NCI-H82 treated with DMSO at 0.1 percent for 48 hours (cell line): ENCODE measurements at regions not wholly inside any gene's neighbourhood (a gene's known extent, or its start where the extent isn't known, plus 50 kb on each side); places are given as distances from the start of the nearest gene placed in this dataset.
"Not testable (repeated sequence)": the region's sequence is repeated elsewhere in the genome, so short reads cannot be mapped to it uniquely, and the experiment has no call there.

Experiments
- DNase-seq: peaks from one replicate; lab custom pipeline; 2025; ENCODE audit not compliant: unreplicated experiment; lab: John Stamatoyannopoulos, UW

- no peak for DNase-seq
Observed at GRCh38 chr2:53129851-53130250, 637.8 kb upstream of the CHAC2 start.

- DNase-seq, result no peak
Observed at GRCh38 chr2:53127061-53127650, 640.4 kb upstream of the CHAC2 start.

- DNase-seq, result no peak
Observed at GRCh38 chr2:53114991-53115390, 652.6 kb upstream of the CHAC2 start.

GRCh38 chr2:53114582-53114981, 653.0 kb upstream of the CHAC2 start:
- no peak for DNase-seq

DNA sequence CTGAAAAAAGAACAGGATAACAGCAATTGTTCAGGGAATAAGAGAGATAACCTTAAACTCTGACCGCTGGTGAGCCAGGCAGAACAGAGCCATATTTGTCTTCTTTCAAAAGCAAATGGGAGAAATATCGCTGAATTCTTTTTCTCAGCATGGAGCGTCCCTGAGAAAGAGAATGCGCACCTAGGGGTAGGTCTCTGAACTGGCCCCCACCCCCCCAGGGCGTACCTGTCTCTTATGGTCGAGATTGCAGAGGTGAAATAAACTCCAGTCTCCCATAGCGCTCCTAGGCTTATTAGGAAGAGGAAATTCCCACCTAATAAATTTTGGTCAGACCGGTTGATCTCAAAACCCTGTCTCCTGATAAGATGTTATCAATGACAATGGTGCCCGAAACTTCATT, 655.2 kb upstream of the CHAC2 start:
- DNase-seq, result not testable (repeated sequence)

DNA sequence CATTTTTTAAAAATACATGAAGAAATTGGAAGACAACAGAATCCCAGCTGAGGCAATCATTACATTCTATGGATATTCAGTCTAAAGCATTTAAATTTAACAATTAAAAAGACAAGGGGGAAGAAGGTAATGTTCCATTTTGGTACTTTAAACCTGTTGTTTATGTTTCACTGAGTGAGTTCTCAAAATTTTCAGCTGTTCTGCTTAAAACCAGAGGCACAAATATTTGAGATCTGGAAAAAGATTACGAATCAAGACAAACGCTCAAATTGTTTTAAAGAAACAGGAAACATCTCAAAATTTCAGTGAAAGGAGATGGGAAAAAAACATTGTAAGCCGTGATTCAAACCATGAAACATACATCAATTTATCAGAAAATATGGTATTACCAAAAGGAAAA, 656.2 kb upstream of the CHAC2 start:
- no peak for DNase-seq

DNA sequence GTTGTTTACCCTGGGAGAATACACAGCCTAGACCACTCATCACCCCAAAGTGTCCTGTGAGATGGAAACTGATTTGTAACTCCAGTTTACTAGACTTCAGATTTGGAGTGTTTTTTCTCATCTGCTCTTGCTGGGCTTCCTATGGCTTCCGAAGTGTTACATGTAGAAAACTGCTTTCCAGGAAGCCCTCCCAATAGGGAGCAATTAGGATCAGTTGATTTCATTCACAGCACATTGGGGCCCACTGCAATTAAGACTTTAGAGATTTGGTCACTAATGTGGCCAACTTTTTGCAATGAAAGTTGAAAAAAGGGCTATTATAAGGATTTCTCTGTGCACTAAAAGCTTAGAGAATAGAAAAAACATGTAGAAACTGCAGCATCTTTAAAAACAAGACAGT, 656.6 kb upstream of the CHAC2 start:
- DNase-seq, result no peak

- no peak for DNase-seq
Observed at GRCh38 chr2:53108246-53108645, 659.4 kb upstream of the CHAC2 start.

GRCh38 chr2:53104263-53104662, 663.3 kb upstream of the CHAC2 start:
- no peak for DNase-seq

- DNase-seq, result no peak
Observed at GRCh38 chr2:53103679-53104078, 663.9 kb upstream of the CHAC2 start.

- no peak for DNase-seq
Observed at GRCh38 chr2:53098696-53099078, 668.9 kb upstream of the CHAC2 start.

DNA sequence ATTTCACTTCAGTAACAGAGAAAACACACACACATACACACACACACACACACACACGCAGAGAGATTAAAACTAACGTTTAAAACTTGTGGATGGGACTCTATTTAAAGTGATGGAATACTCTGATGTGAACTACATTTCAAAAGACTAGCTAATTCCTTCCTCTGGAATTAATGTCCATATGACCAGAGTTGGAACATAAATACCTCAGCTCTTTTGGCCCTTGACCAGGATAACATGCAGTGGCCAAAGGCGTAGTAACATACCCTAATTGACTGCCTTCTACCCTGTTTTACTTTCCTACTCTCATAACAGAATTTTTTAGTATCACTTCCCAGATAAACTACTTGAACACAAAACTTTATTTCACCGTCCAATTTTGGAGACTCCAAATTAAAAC, 671.3 kb upstream of the CHAC2 start:
- no peak for DNase-seq

- no peak for DNase-seq
Observed at GRCh38 chr2:53095664-53096063, 671.9 kb upstream of the CHAC2 start.

DNA sequence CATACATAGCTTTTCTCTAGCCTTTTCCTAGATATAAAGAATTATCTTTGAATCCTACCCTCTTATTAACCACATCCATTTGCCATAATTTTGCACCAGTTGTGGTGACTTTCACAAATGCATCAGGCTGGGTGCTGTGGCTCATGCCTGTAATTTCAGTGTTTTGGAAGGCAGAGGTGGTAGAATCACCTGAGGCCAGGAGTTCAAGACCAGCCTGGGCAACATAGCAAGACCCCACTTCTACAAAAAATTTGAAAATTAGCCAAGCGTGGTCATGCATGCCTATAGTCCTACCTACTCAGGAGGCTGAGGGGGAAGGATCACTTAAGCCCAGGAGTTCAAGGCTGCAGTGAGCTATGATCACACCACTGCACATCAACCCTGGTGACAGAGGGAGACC, 672.4 kb upstream of the CHAC2 start:
- DNase-seq, result no peak

DNA sequence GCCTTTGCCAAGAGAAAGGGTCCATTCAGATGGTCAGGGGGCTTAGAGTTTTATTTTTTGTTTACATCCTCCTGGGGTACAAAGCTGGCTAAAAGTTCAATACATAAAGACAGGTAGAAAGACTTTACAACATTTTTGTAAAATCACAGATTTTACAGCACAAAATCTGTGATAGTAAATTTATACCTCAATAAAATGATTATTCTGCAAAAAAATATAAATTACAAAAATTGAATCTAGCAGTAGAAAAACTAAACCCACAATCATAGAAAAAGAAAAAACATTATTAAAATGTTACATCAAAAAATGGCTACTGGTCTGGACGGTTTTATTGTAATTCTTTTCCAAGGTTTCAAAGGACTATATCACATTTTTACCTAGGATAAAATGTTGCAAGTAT, 674.2 kb upstream of the CHAC2 start:
- no peak for DNase-seq

DNA sequence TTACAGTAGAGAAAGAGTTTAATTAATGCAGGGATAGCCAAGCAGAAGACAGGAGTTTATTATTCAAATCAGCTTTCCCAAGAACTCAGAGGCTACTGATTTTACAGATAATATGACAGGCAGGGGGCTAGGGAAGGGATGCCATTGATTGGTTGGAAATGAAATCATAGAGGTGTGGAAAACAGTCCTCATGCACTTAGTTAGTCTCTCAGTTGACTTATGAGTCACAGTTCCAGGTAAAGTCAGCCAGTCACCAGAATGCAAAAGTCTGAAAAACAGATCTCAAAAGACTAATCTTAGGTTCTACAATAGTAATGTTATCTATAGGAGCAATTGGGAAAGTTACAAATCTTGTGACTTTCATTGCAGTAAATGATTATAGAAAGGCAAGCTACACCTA, 676.4 kb upstream of the CHAC2 start:
- no peak for DNase-seq

- no peak for DNase-seq
Observed at GRCh38 chr2:53087874-53088461, 679.6 kb upstream of the CHAC2 start.

DNA sequence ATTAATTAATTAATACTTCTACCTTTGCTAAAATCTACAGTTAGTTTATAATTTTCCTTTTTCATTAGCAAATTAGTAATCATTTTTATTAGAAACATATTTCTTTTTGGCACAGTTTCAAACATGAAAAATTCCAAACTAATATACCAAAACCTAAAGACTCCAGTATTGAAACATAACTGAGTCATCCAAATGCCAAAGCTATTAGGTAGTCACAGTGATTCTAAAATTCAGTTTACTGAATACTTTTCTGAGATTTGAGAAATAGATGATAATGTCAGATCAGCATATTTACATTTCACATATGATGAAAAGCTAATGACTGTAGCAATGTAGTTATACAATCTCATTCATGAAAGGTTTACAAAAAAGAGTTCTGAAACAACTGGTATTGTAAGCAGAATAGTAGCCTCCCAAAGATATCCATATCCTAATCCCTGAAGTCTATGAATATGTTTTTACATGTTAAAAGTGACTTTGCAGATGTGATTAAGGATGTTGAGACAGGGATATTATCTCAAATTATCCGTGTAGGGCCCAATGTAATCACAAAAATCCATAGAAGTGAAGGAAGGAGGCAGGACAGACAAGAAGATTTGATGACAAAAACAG, 680.2 kb upstream of the CHAC2 start:
- DNase-seq, result no peak

DNA sequence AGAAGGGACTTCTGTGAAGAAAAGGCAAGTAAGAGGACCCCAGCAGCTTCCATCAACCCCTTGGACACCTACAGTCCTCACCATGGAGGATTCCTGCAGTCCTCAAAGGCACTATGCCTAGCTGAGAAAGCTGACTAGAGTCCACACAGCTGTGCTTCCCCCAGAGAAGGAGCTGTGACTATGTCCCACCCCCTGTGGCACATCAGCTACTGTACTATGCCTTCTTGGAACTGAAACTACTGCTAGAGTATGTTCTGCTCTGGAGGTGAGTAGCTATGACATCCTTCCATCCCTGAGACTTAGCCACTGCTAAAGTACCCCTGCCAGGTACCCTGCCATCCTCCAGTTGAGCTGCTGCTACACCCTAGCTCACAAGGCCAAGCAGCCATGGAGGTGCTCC, 690.2 kb upstream of the CHAC2 start:
- no peak for DNase-seq

DNA sequence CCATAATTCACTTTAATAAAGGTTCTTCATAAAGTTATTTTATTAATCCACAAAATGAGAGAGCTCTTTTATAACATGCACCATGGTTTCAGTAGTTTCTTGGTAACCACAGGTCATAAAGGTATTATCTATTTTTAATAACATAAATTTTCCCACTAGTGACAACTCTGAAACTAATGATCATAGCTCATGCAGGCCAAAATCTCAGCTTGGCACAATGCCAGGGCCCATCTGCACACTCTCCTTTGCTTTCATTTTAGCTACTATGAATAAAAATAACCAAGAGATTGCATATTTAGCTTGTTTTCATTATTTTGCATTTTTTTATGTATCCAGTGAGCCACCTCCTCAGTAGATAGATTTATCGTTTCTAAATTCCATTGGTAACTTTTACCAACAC, 691.8 kb upstream of the CHAC2 start:
- DNase-seq, result no peak

DNA sequence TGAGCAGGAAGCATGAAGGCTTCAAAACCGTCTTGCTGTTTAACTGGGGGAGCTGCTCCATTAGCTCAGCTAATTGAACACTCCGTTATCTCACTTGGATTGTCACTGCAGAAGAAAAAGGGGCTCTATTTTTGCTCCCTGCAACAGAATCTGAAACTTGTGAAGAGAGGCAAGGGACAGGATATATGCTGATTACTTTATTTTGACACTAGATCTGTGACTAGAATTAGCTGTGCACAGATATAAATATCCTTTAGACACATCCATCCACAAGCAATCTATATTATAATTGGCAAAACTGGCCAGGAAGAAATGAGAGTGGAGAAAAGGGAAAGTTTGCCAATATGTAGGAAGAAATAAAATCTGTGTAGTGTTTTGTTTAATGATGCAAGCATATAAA, 700.1 kb upstream of the CHAC2 start:
- DNase-seq, result no peak

- no peak for DNase-seq
Observed at GRCh38 chr2:53067056-53067455, 700.5 kb upstream of the CHAC2 start.

DNA sequence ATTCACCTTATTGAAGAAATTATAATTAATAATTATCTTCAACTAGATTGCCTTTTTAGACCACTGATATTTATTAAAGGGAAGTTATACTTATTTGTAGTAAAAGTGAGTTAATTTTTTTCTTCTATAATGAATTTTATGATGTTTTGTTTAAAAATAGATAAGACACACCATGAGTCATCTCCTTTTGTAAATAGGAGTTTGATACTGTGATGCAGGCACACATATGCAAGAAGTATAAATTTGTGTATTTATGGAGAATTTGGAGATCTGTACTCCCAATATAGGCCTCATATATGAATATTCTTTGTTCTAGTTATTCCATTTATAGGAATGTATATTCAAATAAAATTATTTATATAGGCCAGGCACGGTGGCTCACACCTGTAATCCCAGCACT, 703.5 kb upstream of the CHAC2 start:
- no peak for DNase-seq
